ENCODE measurements at regions not wholly inside any gene's neighbourhood (a gene's known extent, or its start where the extent isn't known, plus 50 kb on each side); places are given as distances from the start of the nearest gene placed in this dataset.
"Not testable (repeated sequence)": the region's sequence is repeated elsewhere in the genome, so short reads cannot be mapped to it uniquely, and the experiment has no call there.

DNA sequence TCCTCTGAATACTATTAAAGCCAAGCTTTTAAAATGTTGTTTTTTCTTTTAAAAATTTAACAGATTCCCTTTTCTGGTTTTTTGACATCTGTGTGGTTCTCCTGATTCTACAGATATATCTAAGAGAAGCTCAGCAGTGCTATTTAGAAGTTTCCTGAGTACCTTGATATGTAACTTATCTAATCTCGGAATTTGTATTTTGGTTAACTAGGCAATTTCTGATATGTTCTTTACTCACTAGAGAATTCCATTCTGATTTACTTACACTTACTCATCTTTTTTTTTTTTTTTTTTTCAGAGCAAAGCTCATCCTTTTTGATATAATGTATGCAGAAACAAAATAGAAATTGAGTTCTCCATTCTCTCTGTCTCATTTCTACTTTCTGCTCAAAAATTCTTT, 63.8 kb downstream of the PALS2 start:
- POLR2A ChIA-PET: no interaction called here
- Histone ChIP-seq H3K27ac (ENCODE audit: extremely low read depth, low read depth, low read length) (no peak overlapping the region), H3K4me1 (ENCODE audit: control insufficient read depth, insufficient read depth, low read length) (no peaks in the 10 kb centered on the region), H3K9me3 (ENCODE audit: control insufficient read depth, insufficient read depth, low read depth, low read length) (no peaks in the 10 kb centered on the region), H3K36me3 (ENCODE audit: control insufficient read depth in 2 of 2, insufficient read depth in 1 of 2, low read length in 2 of 2) (peaks cover 0 to 3% of the 10 kb centered on the region in 2 experiments; a peak in 2 of 3 replicates), H3K4me3 (ENCODE audit: low read depth, low read length) (no peak overlapping the region)
- TF ChIP-seq, protein P1, sequence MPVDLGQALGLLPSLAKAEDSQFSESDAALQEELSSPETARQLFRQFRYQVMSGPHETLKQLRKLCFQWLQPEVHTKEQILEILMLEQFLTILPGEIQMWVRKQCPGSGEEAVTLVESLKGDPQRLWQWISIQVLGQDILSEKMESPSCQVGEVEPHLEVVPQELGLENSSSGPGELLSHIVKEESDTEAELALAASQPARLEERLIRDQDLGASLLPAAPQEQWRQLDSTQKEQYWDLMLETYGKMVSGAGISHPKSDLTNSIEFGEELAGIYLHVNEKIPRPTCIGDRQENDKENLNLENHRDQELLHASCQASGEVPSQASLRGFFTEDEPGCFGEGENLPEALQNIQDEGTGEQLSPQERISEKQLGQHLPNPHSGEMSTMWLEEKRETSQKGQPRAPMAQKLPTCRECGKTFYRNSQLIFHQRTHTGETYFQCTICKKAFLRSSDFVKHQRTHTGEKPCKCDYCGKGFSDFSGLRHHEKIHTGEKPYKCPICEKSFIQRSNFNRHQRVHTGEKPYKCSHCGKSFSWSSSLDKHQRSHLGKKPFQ (tag by site-specific recombination; IDR thresholded peaks at IDR 0.05): no peak
- no peak for TF ChIP-seq ZNF791 (tag by site-specific recombination; IDR thresholded peaks at IDR 0.05)
- no peak for TF ChIP-seq OSR2 (tag by site-specific recombination; IDR thresholded peaks at IDR 0.05)
- TF ChIP-seq ZNF600 (tag by site-specific recombination; IDR thresholded peaks at IDR 0.05): no peak
- no peak for TF ChIP-seq GLI4 (tag by site-specific recombination; IDR thresholded peaks at IDR 0.05)
- TF ChIP-seq REPIN1 (tag by site-specific recombination; IDR thresholded peaks at IDR 0.05; ENCODE audit: low read depth): no peak
- no peak for TF ChIP-seq ZNF366 (tag by site-specific recombination; conservative IDR thresholded peaks at IDR 0.05)
- TF ChIP-seq ZNF776 (tag by site-specific recombination; IDR thresholded peaks at IDR 0.05; ENCODE audit: borderline replicate concordance): no peak
- no peak for TF ChIP-seq ZIC2 (tag by site-specific recombination; IDR thresholded peaks at IDR 0.05)
- CTCF ChIA-PET: interaction anchor here (0.7 kb wide), 1 partner anchor 192 kb away, joined by 3 read pairs; no protein-coding TSS in a partner anchor

DNA sequence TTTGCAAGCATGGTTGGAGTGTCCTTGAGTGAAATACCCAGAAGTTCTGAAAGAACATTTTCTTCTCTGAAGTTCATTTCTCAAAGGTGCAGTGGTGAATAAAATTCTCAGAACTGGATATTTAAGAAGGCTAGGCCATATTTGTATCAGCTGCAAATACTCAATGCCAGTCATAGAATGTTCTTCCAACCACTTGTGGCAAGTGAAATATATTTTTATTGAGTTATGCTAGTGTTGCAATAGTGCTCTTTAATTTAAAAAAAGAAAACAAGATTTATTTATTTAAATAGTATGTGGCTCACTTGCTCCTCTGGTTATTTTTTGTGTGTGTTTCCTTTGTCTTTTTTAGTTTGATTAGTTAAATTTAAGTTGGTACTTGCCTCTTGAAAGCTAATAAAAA, 64.5 kb downstream of the PALS2 start:
- H3K9me3 ChIP-seq (ENCODE audit: control insufficient read depth, insufficient read depth, low read depth, low read length): no peaks in the 10 kb centered on the region
- no peak overlapping the region for H3K4me3 ChIP-seq (ENCODE audit: low read depth, low read length)
- no peaks in the 10 kb centered on the region for H3K4me1 ChIP-seq (ENCODE audit: control insufficient read depth, insufficient read depth, low read length)
- TF ChIP-seq ZNF530 (tag by site-specific recombination; IDR thresholded peaks at IDR 0.05; ENCODE audit: low read depth) (no peak), ZNF660 (tag by site-specific recombination; IDR thresholded peaks at IDR 0.05) (no peak), ZNF214 (tag by site-specific recombination; IDR thresholded peaks at IDR 0.05; ENCODE audit: borderline replicate concordance) (no peak), ZNF843 (tag by site-specific recombination; IDR thresholded peaks at IDR 0.05) (no peak)
- TF ChIP-seq, protein P2, sequence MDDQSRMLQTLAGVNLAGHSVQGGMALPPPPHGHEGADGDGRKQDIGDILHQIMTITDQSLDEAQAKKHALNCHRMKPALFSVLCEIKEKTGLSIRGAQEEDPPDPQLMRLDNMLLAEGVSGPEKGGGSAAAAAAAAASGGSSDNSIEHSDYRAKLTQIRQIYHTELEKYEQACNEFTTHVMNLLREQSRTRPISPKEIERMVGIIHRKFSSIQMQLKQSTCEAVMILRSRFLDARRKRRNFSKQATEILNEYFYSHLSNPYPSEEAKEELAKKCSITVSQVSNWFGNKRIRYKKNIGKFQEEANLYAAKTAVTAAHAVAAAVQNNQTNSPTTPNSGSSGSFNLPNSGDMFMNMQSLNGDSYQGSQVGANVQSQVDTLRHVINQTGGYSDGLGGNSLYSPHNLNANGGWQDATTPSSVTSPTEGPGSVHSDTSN (CRISPR knock-in tag; IDR thresholded peaks at IDR 0.05): no peak
- TF ChIP-seq, protein P3, sequence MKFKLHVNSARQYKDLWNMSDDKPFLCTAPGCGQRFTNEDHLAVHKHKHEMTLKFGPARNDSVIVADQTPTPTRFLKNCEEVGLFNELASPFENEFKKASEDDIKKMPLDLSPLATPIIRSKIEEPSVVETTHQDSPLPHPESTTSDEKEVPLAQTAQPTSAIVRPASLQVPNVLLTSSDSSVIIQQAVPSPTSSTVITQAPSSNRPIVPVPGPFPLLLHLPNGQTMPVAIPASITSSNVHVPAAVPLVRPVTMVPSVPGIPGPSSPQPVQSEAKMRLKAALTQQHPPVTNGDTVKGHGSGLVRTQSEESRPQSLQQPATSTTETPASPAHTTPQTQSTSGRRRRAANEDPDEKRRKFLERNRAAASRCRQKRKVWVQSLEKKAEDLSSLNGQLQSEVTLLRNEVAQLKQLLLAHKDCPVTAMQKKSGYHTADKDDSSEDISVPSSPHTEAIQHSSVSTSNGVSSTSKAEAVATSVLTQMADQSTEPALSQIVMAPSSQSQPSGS (tag by site-specific recombination; IDR thresholded peaks at IDR 0.05; ENCODE audit: low read depth): no peak
- peaks cover 0 to 3% of the 10 kb centered on the region in 2 experiments; a peak in 2 of 3 replicates for H3K36me3 ChIP-seq (ENCODE audit: control insufficient read depth in 2 of 2, insufficient read depth in 1 of 2, low read length in 2 of 2)
- CTCF ChIA-PET: interaction anchor here (0.6 kb wide), 1 partner anchor 37 kb away, joined by 3 read pairs; no protein-coding TSS in a partner anchor
- no peak overlapping the region for H3K27ac ChIP-seq (ENCODE audit: extremely low read depth, low read depth, low read length)
- POLR2A ChIA-PET: no interaction called here

DNA sequence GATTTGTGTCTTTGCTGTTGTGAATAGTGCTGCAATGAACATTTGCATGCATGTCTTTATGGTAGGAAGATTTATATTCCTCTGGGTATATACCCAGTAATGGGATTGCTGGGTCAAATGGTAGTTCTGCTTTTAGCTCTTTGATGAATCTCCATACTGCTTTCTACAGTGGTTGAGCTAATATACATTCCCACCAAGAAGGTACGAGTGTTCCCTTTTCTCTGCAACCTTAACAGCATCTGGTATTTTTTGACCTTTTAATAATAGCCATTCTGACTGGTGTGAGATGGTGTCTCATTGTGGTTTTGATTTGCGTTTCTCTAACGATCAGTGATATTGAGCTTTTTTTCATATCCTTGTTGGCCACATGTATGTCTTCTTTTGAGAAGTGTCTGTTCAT, 71.3 kb downstream of the PALS2 start:
- H3K9me3 ChIP-seq (ENCODE audit: control insufficient read depth, insufficient read depth, low read depth, low read length); POLR2A ChIA-PET; H3K27ac ChIP-seq (ENCODE audit: extremely low read depth, low read depth, low read length); H3K36me3 ChIP-seq (ENCODE audit: control insufficient read depth in 2 of 2, insufficient read depth in 1 of 2, low read length in 2 of 2); H3K4me3 ChIP-seq (ENCODE audit: low read depth, low read length); H3K4me1 ChIP-seq (ENCODE audit: control insufficient read depth, insufficient read depth, low read length): not testable (repeated sequence)
- CTCF ChIA-PET: interaction anchor here (0.6 to 1.7 kb wide), 3 partner anchors 20 to 176 kb away, joined by 3 to 4 read pairs (median 3); no protein-coding TSS in a partner anchor

All from HEK293 (cell line).